ENCODE measurements at regions not wholly inside any gene's neighbourhood (a gene's known extent, or its start where the extent isn't known, plus 50 kb on each side); places are given as distances from the start of the nearest gene placed in this dataset.

DNA sequence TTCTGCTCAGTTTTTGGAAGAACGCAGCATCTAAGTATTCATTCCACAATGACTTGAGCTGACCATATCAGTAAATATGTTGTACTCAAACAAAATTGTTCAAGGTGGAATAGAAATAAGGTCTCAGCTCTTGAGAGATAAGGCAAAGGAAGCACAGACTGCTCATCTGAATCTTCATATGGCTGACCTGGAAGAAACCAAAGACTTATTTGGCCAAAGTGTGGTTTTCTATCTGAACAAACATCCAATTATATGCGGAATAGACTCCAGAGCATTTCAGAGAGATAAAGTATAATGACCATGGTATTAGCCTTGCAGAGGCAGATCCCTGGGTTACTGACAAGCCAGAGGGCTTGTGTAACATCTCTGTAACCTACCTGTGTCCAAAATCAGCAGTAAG, 308.7 kb downstream of the CD83 start (continued):
- TF ChIP-seq PRDM15 (CRISPR knock-in tag; IDR thresholded peaks at IDR 0.05): no peak

DNA sequence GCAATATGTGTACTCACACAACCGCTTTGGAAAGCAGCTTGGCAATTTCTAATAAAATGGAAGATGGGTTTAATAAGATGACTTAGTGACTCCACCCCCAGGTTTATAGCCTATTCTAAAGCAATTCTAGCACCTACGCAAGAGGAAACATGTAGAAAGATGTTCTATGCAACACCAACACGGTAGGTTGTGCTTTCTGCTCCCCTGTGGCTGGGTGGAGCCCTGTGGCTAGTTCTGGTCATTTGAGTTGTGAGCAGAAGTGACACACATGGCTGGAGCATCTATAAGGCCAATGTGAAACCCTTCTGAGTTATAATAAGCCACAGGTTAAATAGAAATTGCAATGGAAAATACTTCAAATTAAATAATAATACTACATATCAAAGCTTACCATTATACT, 310.7 kb downstream of the CD83 start:
- ATAC-seq (no peak), DNase-seq (ENCODE audit: low spot score) (no peak)
- H3K9me3 Mint-ChIP-seq: peaks cover 4% of the 10 kb centered on the region
- no peaks in the 10 kb centered on the region for H3K27me3 Mint-ChIP-seq (ENCODE audit: low read depth)
- H3K4me1 Mint-ChIP-seq: peaks cover 44% of the 10 kb centered on the region
- no peaks in the 10 kb centered on the region for H3K36me3 Mint-ChIP-seq
- POLR2A ChIA-PET: no interaction called here
- CTCF ChIA-PET: no interaction called here
- TF ChIP-seq E2F5 (CRISPR knock-in tag; IDR thresholded peaks at IDR 0.05): no peak
- no peak for TF ChIP-seq HMGA2 (CRISPR knock-in tag; IDR thresholded peaks at IDR 0.05)
- no peak for TF ChIP-seq OVOL2 (CRISPR knock-in tag; IDR thresholded peaks at IDR 0.05; ENCODE audit: borderline replicate concordance)
- no peak for TF ChIP-seq ESRRA (CRISPR knock-in tag; IDR thresholded peaks at IDR 0.05; ENCODE audit: borderline replicate concordance)
- no peak for TF ChIP-seq TEAD4 (CRISPR knock-in tag; IDR thresholded peaks at IDR 0.05)
- no peak for TF ChIP-seq MXD4 (CRISPR knock-in tag; IDR thresholded peaks at IDR 0.05; ENCODE audit: borderline replicate concordance)
- no peak for TF ChIP-seq RORB (CRISPR knock-in tag; IDR thresholded peaks at IDR 0.05)
- no peak for TF ChIP-seq RELA (CRISPR knock-in tag; IDR thresholded peaks at IDR 0.05; ENCODE audit: borderline replicate concordance)
- no peak for TF ChIP-seq NFE2L1 (CRISPR knock-in tag; IDR thresholded peaks at IDR 0.05)
- TF ChIP-seq ZNF396 (CRISPR knock-in tag; IDR thresholded peaks at IDR 0.05; ENCODE audit: borderline replicate concordance): no peak
- no peak for TF ChIP-seq CREB1 (CRISPR knock-in tag; IDR thresholded peaks at IDR 0.05)
- TF ChIP-seq ZNF317 (CRISPR knock-in tag; IDR thresholded peaks at IDR 0.05; ENCODE audit: borderline replicate concordance, low read depth): no peak
- TF ChIP-seq ERG (CRISPR knock-in tag; IDR thresholded peaks at IDR 0.05): no peak
- no peak for TF ChIP-seq CREM (CRISPR knock-in tag; IDR thresholded peaks at IDR 0.05)
- no peak for TF ChIP-seq JUN (CRISPR knock-in tag; IDR thresholded peaks at IDR 0.05)
- no peak for TF ChIP-seq ZNF263 (CRISPR knock-in tag; IDR thresholded peaks at IDR 0.05; ENCODE audit: low read depth)
- TF ChIP-seq, protein P1, sequence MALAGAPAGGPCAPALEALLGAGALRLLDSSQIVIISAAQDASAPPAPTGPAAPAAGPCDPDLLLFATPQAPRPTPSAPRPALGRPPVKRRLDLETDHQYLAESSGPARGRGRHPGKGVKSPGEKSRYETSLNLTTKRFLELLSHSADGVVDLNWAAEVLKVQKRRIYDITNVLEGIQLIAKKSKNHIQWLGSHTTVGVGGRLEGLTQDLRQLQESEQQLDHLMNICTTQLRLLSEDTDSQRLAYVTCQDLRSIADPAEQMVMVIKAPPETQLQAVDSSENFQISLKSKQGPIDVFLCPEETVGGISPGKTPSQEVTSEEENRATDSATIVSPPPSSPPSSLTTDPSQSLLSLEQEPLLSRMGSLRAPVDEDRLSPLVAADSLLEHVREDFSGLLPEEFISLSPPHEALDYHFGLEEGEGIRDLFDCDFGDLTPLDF (CRISPR knock-in tag; IDR thresholded peaks at IDR 0.05): no peak
- no peak for TF ChIP-seq ZNF219 (CRISPR knock-in tag; IDR thresholded peaks at IDR 0.05; ENCODE audit: borderline replicate concordance)
- no peak for TF ChIP-seq ATF2 (CRISPR knock-in tag; IDR thresholded peaks at IDR 0.05; ENCODE audit: borderline replicate concordance, low read depth)
- TF ChIP-seq ETV6 (CRISPR knock-in tag; IDR thresholded peaks at IDR 0.05): no peak
- no peak overlapping the region for H3K4me3 Mint-ChIP-seq
- no peak overlapping the region for H3K27ac Mint-ChIP-seq
